WTC11 (cell line): ENCODE measurements at regions not wholly inside any gene's neighbourhood (a gene's known extent, or its start where the extent isn't known, plus 50 kb on each side); places are given as distances from the start of the nearest gene placed in this dataset.

ENCODE experiments used
- ESRRA ChIP-seq: sonication (generic); formaldehyde crosslinking; IDR thresholded peaks from 2 replicates; pipeline ENCODE4 v1.8.1; 2022; ENCODE audit warnings: mild to moderate bottlenecking, missing genetic modification reagents, borderline replicate concordance
- TCF7 ChIP-seq: sonication (generic); formaldehyde crosslinking; IDR thresholded peaks from 2 replicates; pipeline ENCODE4 v1.8.0; 2022; ENCODE audit warnings: mild to moderate bottlenecking, low read depth, missing genetic modification reagents, moderate library complexity
- TF ChIP-seq, protein P1 (sequence below): fragments of 250-450 bp; sonication (Bioruptor Pico); conservative IDR thresholded peaks from 2 replicates; pipeline ENCODE4 v1.9.0; 2021; ENCODE audit warnings: mild to moderate bottlenecking
- TF ChIP-seq, protein P2 (sequence below): sonication (generic); formaldehyde crosslinking; IDR thresholded peaks from 2 replicates; pipeline ENCODE4 v1.8.0; 2022; ENCODE audit warnings: mild to moderate bottlenecking, missing genetic modification reagents
- TF ChIP-seq, protein P3 (sequence below): fragments of 200-600 bp; IDR thresholded peaks from 2 replicates; pipeline ENCODE4 v1.8.0; 2022; ENCODE audit warnings: antibody characterized with exemption
- TF ChIP-seq, protein P4 (sequence below): sonication (generic); formaldehyde crosslinking; IDR thresholded peaks from 2 replicates; pipeline ENCODE4 v1.8.1; 2023; ENCODE audit warnings: mild to moderate bottlenecking, missing genetic modification reagents, moderate library complexity

DNA sequence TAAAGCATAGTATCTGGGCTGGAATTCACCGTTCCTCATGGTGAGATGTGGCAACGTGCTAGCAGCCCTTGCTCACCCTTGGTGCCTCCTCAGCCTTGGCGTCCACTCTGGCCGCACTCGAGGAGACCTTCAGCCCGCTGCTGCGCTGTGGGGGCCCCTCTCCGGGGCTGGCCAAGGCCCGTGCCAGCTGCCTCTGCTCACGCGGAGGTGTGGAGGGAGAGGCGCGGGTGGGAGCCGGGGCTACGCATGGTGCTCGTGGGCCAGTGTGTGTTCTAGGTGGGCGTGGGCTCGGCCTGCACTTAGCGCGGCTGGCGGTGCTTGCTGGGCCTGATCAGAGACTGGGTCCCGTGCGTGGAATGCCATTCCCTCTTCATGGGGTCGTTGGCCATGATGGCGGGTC, 424.2 kb downstream of the KCTD16 start:
- TF ChIP-seq, protein P1, sequence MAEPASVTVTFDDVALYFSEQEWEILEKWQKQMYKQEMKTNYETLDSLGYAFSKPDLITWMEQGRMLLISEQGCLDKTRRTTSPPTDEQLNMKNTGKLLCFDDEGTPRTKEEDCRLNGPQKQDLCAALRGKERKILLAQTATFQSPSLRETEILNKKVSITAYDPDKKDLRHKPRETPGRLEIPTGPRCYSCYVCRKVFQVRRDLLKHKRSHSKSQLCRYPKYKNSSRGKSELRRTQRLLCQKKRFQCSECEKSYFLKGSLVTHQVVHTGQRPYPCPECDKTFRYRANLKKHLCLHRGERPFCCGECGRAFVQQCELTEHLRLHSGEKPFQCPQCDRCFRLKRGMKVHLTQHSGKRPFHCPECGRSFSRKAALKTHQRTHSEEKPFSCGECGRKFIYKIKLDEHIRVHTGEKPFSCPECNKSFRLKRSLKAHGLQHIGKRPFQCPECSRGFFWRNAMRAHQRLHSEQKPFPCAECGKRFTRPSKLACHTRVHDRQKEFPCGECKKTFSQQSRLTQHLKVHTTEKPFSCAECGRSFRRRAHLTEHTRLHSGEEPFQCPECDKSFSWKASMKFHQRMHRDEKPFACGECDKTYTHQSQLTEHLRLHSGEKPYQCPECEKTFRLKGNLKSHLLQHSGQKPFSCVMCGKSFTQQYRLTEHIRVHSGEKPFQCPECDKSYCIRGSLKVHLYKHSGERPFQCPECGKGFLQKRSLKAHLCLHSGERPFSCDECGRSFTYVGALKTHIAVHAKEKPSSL = no peak
- TF ChIP-seq, protein P2, sequence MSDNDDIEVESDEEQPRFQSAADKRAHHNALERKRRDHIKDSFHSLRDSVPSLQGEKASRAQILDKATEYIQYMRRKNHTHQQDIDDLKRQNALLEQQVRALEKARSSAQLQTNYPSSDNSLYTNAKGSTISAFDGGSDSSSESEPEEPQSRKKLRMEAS (CRISPR knock-in tag) = no peak
- TF ChIP-seq, protein P3, sequence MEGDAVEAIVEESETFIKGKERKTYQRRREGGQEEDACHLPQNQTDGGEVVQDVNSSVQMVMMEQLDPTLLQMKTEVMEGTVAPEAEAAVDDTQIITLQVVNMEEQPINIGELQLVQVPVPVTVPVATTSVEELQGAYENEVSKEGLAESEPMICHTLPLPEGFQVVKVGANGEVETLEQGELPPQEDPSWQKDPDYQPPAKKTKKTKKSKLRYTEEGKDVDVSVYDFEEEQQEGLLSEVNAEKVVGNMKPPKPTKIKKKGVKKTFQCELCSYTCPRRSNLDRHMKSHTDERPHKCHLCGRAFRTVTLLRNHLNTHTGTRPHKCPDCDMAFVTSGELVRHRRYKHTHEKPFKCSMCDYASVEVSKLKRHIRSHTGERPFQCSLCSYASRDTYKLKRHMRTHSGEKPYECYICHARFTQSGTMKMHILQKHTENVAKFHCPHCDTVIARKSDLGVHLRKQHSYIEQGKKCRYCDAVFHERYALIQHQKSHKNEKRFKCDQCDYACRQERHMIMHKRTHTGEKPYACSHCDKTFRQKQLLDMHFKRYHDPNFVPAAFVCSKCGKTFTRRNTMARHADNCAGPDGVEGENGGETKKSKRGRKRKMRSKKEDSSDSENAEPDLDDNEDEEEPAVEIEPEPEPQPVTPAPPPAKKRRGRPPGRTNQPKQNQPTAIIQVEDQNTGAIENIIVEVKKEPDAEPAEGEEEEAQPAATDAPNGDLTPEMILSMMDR = no peak
- TF ChIP-seq ESRRA (no peak), TCF7 (CRISPR knock-in tag) (no peak)
- TF ChIP-seq, protein P4, sequence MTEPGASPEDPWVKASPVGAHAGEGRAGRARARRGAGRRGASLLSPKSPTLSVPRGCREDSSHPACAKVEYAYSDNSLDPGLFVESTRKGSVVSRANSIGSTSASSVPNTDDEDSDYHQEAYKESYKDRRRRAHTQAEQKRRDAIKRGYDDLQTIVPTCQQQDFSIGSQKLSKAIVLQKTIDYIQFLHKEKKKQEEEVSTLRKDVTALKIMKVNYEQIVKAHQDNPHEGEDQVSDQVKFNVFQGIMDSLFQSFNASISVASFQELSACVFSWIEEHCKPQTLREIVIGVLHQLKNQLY (CRISPR knock-in tag) = no peak
